Astrocyte (in vitro differentiated cells and primary cell): ENCODE measurements at regions not wholly inside any gene's neighbourhood (a gene's known extent, or its start where the extent isn't known, plus 50 kb on each side); places are given as distances from the start of the nearest gene placed in this dataset.

ENCODE experiments used
- DNase-seq: peaks from one replicate; pipeline ENCODE4 v3.0.0-alpha.2; 2010; ENCODE audit warnings: low read depth
- FAIRE-seq: peaks from 2 replicates; lab custom pipeline; 2011; peaks lifted over from hg19 to GRCh38; lab: Jason Lieb, UNC
- H2AFZ ChIP-seq: 2 replicates; pipeline ENCODE4 v1.6.0; 2012; ENCODE audit warnings: low read depth, low read length, inconsistent platforms
- H3K27ac ChIP-seq: 2 replicates; pipeline ENCODE4 v1.5.1; 2011; ENCODE audit warnings: low read depth, low read length, inconsistent platforms
- H3K27me3 ChIP-seq: 2 replicates; pipeline ENCODE4 v1.6.0; 2011; ENCODE audit warnings: low read length, inconsistent platforms; ENCODE audit not compliant: insufficient read depth
- H3K36me3 ChIP-seq: 2 replicates; pipeline ENCODE4 v1.5.1; 2011; ENCODE audit warnings: low read length, inconsistent platforms; ENCODE audit not compliant: insufficient read depth
- H3K4me1 ChIP-seq: 2 replicates; pipeline ENCODE4 v1.5.1; 2011; ENCODE audit warnings: low read length, inconsistent platforms; ENCODE audit not compliant: insufficient read depth
- H3K4me2 ChIP-seq: 2 replicates; pipeline ENCODE4 v1.6.0; 2012; ENCODE audit warnings: low read length, inconsistent platforms
- H3K4me3 ChIP-seq: 2 replicates; pipeline ENCODE4 v1.5.1; 2011; ENCODE audit warnings: low read depth, mild to moderate bottlenecking, low read length, inconsistent platforms; ENCODE audit not compliant: insufficient read depth
- H3K79me2 ChIP-seq: 2 replicates; pipeline ENCODE4 v1.6.0; 2012; ENCODE audit warnings: mild to moderate bottlenecking, low read length, inconsistent platforms; ENCODE audit not compliant: insufficient read depth
- H3K9ac ChIP-seq: 2 replicates; pipeline ENCODE4 v1.6.0; 2012; ENCODE audit warnings: mild to moderate bottlenecking, low read length, inconsistent platforms
- H3K9me3 ChIP-seq: 2 replicates; pipeline ENCODE4 v1.5.1; 2012; ENCODE audit warnings: low read depth, mild to moderate bottlenecking, low read length, inconsistent platforms; ENCODE audit not compliant: insufficient read depth
- H4K20me1 ChIP-seq: 2 replicates; pipeline ENCODE4 v1.6.0; 2012; ENCODE audit warnings: low read length, inconsistent platforms; ENCODE audit not compliant: insufficient read depth
- H3K27ac Mint-ChIP-seq: one replicate; pipeline ENCODE4 v1.8.0; 2021; ENCODE audit warnings: mild to moderate bottlenecking, mixed read lengths; ENCODE audit not compliant: unreplicated experiment
- H3K27me3 Mint-ChIP-seq: one replicate; pipeline ENCODE4 v1.8.0; 2021; ENCODE audit warnings: low read depth, mixed read lengths; ENCODE audit not compliant: unreplicated experiment
- H3K36me3 Mint-ChIP-seq: one replicate; pipeline ENCODE4 v1.8.0; 2021; ENCODE audit warnings: low read depth, mixed read lengths; ENCODE audit not compliant: unreplicated experiment
- H3K4me1 Mint-ChIP-seq: one replicate; pipeline ENCODE4 v1.8.0; 2021; ENCODE audit warnings: low read depth, mixed read lengths; ENCODE audit not compliant: unreplicated experiment
- H3K4me3 Mint-ChIP-seq: one replicate; pipeline ENCODE4 v1.8.0; 2021; ENCODE audit warnings: mild to moderate bottlenecking, moderate library complexity, mixed read lengths; ENCODE audit not compliant: unreplicated experiment
- H3K9me3 Mint-ChIP-seq: one replicate; pipeline ENCODE4 v1.8.0; 2021; ENCODE audit warnings: mild to moderate bottlenecking, mixed read lengths; ENCODE audit not compliant: unreplicated experiment
- EZH2 ChIP-seq: IDR thresholded peaks from 2 replicates; pipeline ENCODE4 v1.6.1; 2012; ENCODE audit warnings: mild to moderate bottlenecking, low read length, inconsistent platforms; ENCODE audit not compliant: insufficient read depth
- TF ChIP-seq, protein P1 (sequence below): IDR thresholded peaks from 2 replicates; pipeline ENCODE4 v1.5.1; 2011; ENCODE audit warnings: low read depth, mild to moderate bottlenecking, inconsistent platforms, low read length, moderate library complexity; ENCODE audit not compliant: insufficient read depth

DNA sequence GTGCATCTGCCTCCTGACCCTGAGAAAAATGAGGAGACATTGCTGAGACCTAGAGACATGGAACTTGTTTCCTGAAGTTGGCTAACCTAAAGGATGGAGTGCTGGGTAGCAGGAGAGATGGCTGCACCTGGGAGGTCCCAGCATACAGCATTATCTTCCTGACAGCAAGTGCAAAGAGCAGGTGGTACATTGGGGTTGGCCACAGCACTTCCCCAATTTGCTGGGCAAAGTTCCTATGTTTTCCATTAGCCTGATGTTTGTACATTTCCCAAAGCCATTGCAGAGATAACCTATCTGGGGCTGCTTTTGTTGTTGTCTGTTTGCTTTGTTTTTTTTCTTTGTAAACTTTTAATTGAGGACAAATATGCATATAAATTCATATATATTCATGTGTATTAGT lies 296.7 kb downstream of the HRH4 start:
- no peaks in the 10 kb centered on the region for H3K4me1 ChIP-seq
- H3K4me3 Mint-ChIP-seq: no peak overlapping the region

DNA sequence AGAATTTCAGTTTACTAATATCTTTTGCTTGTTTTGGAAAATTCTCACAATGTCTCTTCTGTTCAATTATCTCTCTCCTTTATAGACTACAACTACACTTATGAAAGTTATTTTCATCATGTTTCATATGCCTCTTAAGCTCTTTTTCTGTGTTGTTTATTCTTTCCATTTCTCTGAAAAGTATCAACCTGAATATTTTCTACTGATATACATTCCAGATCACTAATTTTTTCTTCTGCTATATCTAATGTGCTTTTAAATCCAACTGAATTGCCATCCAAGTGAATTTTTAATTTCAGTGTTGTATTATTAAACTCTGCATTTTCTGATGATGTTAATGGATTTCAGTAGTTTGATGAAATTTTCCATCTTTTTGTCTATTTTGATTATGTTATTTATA lies 301.3 kb downstream of the HRH4 start:
- no peak for TF ChIP-seq EZH2
- TF ChIP-seq, protein P1, sequence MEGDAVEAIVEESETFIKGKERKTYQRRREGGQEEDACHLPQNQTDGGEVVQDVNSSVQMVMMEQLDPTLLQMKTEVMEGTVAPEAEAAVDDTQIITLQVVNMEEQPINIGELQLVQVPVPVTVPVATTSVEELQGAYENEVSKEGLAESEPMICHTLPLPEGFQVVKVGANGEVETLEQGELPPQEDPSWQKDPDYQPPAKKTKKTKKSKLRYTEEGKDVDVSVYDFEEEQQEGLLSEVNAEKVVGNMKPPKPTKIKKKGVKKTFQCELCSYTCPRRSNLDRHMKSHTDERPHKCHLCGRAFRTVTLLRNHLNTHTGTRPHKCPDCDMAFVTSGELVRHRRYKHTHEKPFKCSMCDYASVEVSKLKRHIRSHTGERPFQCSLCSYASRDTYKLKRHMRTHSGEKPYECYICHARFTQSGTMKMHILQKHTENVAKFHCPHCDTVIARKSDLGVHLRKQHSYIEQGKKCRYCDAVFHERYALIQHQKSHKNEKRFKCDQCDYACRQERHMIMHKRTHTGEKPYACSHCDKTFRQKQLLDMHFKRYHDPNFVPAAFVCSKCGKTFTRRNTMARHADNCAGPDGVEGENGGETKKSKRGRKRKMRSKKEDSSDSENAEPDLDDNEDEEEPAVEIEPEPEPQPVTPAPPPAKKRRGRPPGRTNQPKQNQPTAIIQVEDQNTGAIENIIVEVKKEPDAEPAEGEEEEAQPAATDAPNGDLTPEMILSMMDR: no peak
- Histone ChIP-seq H3K27me3 (no peaks in the 10 kb centered on the region), H3K27ac (no peak overlapping the region), H3K4me3 (no peak overlapping the region), H3K4me1 (no peaks in the 10 kb centered on the region), H3K79me2 (no peaks in the 10 kb centered on the region), H2AFZ (no peak overlapping the region), H3K9me3 (no peaks in the 10 kb centered on the region), H3K4me2 (no peak overlapping the region), H3K9ac (no peak overlapping the region), H3K36me3 (no peaks in the 10 kb centered on the region), H4K20me1 (no peaks in the 10 kb centered on the region)
- peaks cover 4% of the 10 kb centered on the region for H3K9me3 Mint-ChIP-seq
- no peak overlapping the region for H3K4me3 Mint-ChIP-seq
- FAIRE-seq (no peak), DNase-seq (no peak)
- no peaks in the 10 kb centered on the region for H3K27me3 Mint-ChIP-seq
- H3K27ac Mint-ChIP-seq: no peak overlapping the region
- no peaks in the 10 kb centered on the region for H3K36me3 Mint-ChIP-seq
- H3K4me1 Mint-ChIP-seq: peaks cover 7% of the 10 kb centered on the region

More for the DNA sequence above, 296.7 kb downstream of the HRH4 start:
- FAIRE-seq: no peak
- Mint-ChIP-seq H3K36me3 (no peaks in the 10 kb centered on the region), H3K9me3 (peaks cover 4% of the 10 kb centered on the region), H3K27ac (no peak overlapping the region), H3K4me1 (no peaks in the 10 kb centered on the region), H3K27me3 (no peaks in the 10 kb centered on the region)
- DNase-seq: no peak
- H4K20me1 ChIP-seq: no peaks in the 10 kb centered on the region
- no peaks in the 10 kb centered on the region for H3K79me2 ChIP-seq
- no peak overlapping the region for H3K27ac ChIP-seq
- no peak for TF ChIP-seq EZH2
- TF ChIP-seq, protein P1: no peak
- no peak overlapping the region for H3K4me3 ChIP-seq
- no peak overlapping the region for H3K9ac ChIP-seq
- H2AFZ ChIP-seq: no peak overlapping the region
- no peaks in the 10 kb centered on the region for H3K36me3 ChIP-seq
- no peaks in the 10 kb centered on the region for H3K27me3 ChIP-seq
- no peaks in the 10 kb centered on the region for H3K9me3 ChIP-seq
- H3K4me2 ChIP-seq: no peak overlapping the region

DNA sequence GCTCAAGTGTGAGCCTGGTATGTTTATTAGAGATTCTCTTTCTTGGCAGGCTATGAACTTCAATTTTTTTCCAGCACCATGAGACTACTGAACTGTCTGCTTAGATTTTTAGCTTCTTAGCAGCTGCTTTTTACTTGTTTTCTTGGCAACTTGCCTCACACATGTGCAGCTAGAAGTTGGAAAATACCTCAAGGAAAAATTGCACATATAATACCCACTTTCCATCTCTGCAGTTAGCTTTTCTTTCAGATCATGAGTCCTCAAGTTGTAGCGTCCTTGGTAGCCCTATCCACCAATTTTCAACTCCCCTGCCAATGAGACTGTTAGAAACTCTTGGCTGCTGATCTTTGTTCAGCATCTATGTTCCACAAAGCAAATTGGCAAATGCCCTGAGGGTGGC lies 302.1 kb downstream of the HRH4 start:
- DNase-seq (no peak), FAIRE-seq (no peak)
- Mint-ChIP-seq H3K4me1 (peaks cover 7% of the 10 kb centered on the region), H3K4me3 (no peak overlapping the region), H3K27me3 (no peaks in the 10 kb centered on the region), H3K9me3 (peaks cover 7% of the 10 kb centered on the region), H3K36me3 (no peaks in the 10 kb centered on the region), H3K27ac (no peak overlapping the region)
- TF ChIP-seq, protein P1: no peak
- H3K36me3 ChIP-seq: no peaks in the 10 kb centered on the region
- H3K4me3 ChIP-seq: no peak overlapping the region
- no peaks in the 10 kb centered on the region for H3K27me3 ChIP-seq
- H3K27ac ChIP-seq: no peak overlapping the region
- no peaks in the 10 kb centered on the region for H4K20me1 ChIP-seq
- H3K4me1 ChIP-seq: no peaks in the 10 kb centered on the region
- H2AFZ ChIP-seq: no peak overlapping the region
- H3K4me2 ChIP-seq: no peak overlapping the region
- H3K79me2 ChIP-seq: no peaks in the 10 kb centered on the region
- H3K9me3 ChIP-seq: no peaks in the 10 kb centered on the region
- H3K9ac ChIP-seq: no peak overlapping the region
